Type B pancreatic cell (in vitro differentiated cells): ENCODE measurements at regions not wholly inside any gene's neighbourhood (a gene's known extent, or its start where the extent isn't known, plus 50 kb on each side); places are given as distances from the start of the nearest gene placed in this dataset.

Source experiments
- DNase-seq: peaks from one replicate; pipeline ENCODE4 v3.0.0; 2021; ENCODE audit warnings: mixed read lengths; ENCODE audit not compliant: unreplicated experiment; ENCODE audit errors: extremely low spot score
- H3K27ac Mint-ChIP-seq: 2 replicates; pipeline ENCODE4 v1.8.0; 2021; ENCODE audit warnings: mild to moderate bottlenecking, mixed read lengths
- H3K27me3 Mint-ChIP-seq: 2 replicates; pipeline ENCODE4 v1.8.0; 2021; ENCODE audit warnings: mixed read lengths
- H3K36me3 Mint-ChIP-seq: 2 replicates; pipeline ENCODE4 v1.8.0; 2021; ENCODE audit warnings: mixed read lengths
- H3K4me1 Mint-ChIP-seq: one replicate; pipeline ENCODE4 v1.8.0; 2021; ENCODE audit warnings: mixed read lengths; ENCODE audit not compliant: unreplicated experiment
- H3K4me3 Mint-ChIP-seq: 2 replicates; pipeline ENCODE4 v1.8.0; 2021; ENCODE audit warnings: mild to moderate bottlenecking, mixed read lengths
- H3K9me3 Mint-ChIP-seq: 2 replicates; pipeline ENCODE4 v1.8.0; 2021; ENCODE audit warnings: mixed read lengths
- TF ChIP-seq, protein P1 (sequence below): fragments of 200-600 bp; sonication (generic); conservative IDR thresholded peaks from 2 replicates; pipeline ENCODE4 v1.5.0; 2021; ENCODE audit warnings: antibody characterized with exemption, mild to moderate bottlenecking

DNA sequence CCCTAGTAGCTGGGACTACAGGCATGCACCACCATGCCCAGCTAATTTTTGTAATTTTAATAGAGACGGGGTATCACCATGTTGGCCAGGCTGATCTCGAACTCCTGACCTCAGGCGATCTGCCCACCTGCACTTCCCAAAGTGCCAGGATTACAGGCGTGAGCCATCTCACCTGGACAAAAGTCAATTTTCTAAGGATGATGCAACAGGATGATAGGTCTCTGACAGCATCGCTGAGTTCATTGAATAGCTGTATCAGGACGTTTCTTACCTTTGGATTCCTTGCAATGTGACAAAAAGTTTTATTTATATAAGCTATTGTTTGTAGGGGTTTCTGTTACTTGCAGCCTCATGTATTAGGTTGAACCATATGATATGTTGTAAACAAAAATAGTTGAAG, 55.5 kb upstream of the PCED1B start:
- Mint-ChIP-seq H3K4me1 (no peaks in the 10 kb centered on the region), H3K4me3 (no peak overlapping the region), H3K36me3 (no peaks in the 10 kb centered on the region), H3K27me3 (peaks cover 8% of the 10 kb centered on the region), H3K9me3 (no peaks in the 10 kb centered on the region), H3K27ac (no peak overlapping the region)
- TF ChIP-seq, protein P1, sequence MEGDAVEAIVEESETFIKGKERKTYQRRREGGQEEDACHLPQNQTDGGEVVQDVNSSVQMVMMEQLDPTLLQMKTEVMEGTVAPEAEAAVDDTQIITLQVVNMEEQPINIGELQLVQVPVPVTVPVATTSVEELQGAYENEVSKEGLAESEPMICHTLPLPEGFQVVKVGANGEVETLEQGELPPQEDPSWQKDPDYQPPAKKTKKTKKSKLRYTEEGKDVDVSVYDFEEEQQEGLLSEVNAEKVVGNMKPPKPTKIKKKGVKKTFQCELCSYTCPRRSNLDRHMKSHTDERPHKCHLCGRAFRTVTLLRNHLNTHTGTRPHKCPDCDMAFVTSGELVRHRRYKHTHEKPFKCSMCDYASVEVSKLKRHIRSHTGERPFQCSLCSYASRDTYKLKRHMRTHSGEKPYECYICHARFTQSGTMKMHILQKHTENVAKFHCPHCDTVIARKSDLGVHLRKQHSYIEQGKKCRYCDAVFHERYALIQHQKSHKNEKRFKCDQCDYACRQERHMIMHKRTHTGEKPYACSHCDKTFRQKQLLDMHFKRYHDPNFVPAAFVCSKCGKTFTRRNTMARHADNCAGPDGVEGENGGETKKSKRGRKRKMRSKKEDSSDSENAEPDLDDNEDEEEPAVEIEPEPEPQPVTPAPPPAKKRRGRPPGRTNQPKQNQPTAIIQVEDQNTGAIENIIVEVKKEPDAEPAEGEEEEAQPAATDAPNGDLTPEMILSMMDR = no peak
- DNase-seq = no peak

DNA sequence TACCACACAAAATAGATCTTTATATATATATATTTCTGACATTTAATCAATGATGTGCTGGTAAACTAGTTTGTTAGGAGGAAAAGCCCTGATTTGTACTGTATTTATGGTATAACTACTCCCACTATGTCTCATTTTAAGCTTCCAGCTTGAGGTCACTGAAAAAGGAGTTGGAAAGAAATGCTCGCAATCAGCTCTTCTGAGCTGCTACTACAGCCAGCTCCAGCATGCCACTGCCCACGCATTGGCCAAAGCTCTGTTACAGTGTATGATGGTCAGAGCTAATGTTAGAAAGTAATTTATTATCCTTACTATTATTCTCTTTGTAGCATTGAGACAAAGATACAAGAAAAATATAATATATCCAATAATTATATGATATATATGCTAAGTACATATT, 55.0 kb upstream of the PCED1B start:
- no peaks in the 10 kb centered on the region for H3K9me3 Mint-ChIP-seq
- H3K4me1 Mint-ChIP-seq = no peaks in the 10 kb centered on the region
- H3K27ac Mint-ChIP-seq = no peak overlapping the region
- peaks cover 8% of the 10 kb centered on the region for H3K27me3 Mint-ChIP-seq
- no peak overlapping the region for H3K4me3 Mint-ChIP-seq
- TF ChIP-seq, protein P1 = no peak
- no peaks in the 10 kb centered on the region for H3K36me3 Mint-ChIP-seq
- DNase-seq = no peak

DNA sequence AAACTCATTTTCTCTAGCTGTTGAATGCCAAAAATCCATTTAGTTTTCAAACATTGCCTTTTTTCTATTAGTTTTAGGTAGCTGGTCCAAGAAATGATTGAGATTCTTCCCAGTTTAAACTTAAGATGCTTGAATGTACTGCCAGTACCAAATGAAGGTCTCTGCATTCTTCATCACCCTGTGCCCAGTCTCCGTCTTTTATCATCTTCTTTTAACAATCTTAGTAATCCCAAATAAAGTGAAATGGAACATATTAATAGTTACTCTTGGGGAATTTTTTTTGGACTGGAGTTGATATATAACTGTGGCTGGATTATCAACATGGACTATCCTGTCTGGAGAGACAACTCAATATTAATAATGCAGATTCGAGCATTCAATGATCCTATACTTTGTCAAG, 54.1 kb upstream of the PCED1B start:
- no peak for DNase-seq
- no peak overlapping the region for H3K4me3 Mint-ChIP-seq
- no peaks in the 10 kb centered on the region for H3K36me3 Mint-ChIP-seq
- no peaks in the 10 kb centered on the region for H3K9me3 Mint-ChIP-seq
- TF ChIP-seq, protein P1 = no peak
- H3K27me3 Mint-ChIP-seq = peaks cover 8% of the 10 kb centered on the region
- no peak overlapping the region for H3K27ac Mint-ChIP-seq
- H3K4me1 Mint-ChIP-seq = no peaks in the 10 kb centered on the region

DNA sequence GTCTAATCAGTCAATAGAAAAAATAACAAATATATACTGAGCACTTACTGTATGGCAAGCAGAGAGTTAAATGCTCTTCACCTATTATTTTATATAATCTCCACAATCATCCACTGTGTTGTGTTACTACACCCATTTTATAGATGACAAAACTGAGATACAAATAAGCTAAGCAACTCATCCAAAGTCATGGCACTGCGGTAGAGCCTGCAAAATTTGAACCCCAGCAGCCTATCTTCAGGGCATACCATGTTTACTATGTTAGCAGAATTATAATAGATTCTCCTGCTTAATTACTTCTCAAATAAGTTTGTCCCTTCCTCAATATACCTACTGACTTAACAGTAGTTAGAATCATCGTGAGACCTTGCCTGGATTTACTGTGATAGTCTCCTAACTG, 53.6 kb upstream of the PCED1B start:
- no peaks in the 10 kb centered on the region for H3K4me1 Mint-ChIP-seq
- no peaks in the 10 kb centered on the region for H3K36me3 Mint-ChIP-seq
- no peak overlapping the region for H3K4me3 Mint-ChIP-seq
- H3K9me3 Mint-ChIP-seq = no peaks in the 10 kb centered on the region
- H3K27ac Mint-ChIP-seq = no peak overlapping the region
- TF ChIP-seq, protein P1 = no peak
- peaks cover 8% of the 10 kb centered on the region for H3K27me3 Mint-ChIP-seq
- no peak for DNase-seq

DNA sequence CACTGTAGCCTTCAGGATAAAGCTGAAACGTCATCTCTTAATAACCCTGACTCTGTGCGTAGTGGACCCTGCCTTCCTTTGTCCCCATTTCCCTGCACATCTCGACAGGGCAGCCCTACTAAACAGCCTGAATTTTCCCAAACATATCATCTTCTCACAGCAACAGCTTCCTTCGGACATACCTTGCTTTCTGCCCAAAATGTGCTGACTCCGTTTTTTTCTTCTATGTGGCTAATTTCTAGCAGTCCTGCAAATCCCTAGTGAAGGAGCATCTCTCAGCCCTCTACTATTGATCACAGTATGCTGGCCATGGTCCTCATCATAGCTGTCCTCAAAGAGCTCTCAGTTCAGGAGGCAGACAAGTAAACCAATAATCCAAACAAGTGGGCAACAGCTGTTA, 53.1 kb upstream of the PCED1B start:
- Mint-ChIP-seq H3K4me1 (no peaks in the 10 kb centered on the region), H3K36me3 (no peaks in the 10 kb centered on the region), H3K9me3 (no peaks in the 10 kb centered on the region), H3K27ac (no peak overlapping the region), H3K27me3 (peaks cover 8% of the 10 kb centered on the region), H3K4me3 (no peak overlapping the region)
- TF ChIP-seq, protein P1 = no peak
- DNase-seq = no peak
